Endothelial cell of umbilical vein (primary cell): ENCODE measurements at regions not wholly inside any gene's neighbourhood (a gene's known extent, or its start where the extent isn't known, plus 50 kb on each side); places are given as distances from the start of the nearest gene placed in this dataset.

Source experiments
- BruUV-seq: library from RNA; stranded (reverse); fragments of 400-500 nt; replicated peaks from 2 replicates; lab custom pipeline; 2021; lab: Mats Ljungman, UMichigan
- CTCF ChIA-PET: fragments of 300-600, 350-600 bp; sonication (Branson Sonifier 250); formaldehyde crosslinking; loops from one replicate; lab custom pipeline; 2021; ENCODE audit warnings: antibody characterized with exemption, inconsistent platforms; lab: Charles Lee
- POLR2A ChIA-PET: fragments of 300-600, 350-600 bp; sonication (Branson Sonifier 250); formaldehyde crosslinking; loops from one replicate; lab custom pipeline; 2021; ENCODE audit warnings: antibody characterized with exemption, inconsistent platforms; lab: Charles Lee
- DNase-seq: peaks from one replicate; pipeline ENCODE4 v3.0.0-alpha.2; 2011; ENCODE audit warnings: low read depth, low spot score
- FAIRE-seq: peaks from 2 replicates; lab custom pipeline; 2011; peaks lifted over from hg19 to GRCh38; lab: Jason Lieb, UNC
- H2AFZ ChIP-seq: 2 replicates; pipeline ENCODE4 v1.6.0; 2012; ENCODE audit warnings: low read depth, low read length, control low read depth, inconsistent platforms
- H3K27ac ChIP-seq: 2 replicates; pipeline ENCODE4 v1.5.1; 2011; ENCODE audit warnings: low read depth, mild to moderate bottlenecking, control low read depth, low read length, moderate library complexity; ENCODE audit not compliant: insufficient read depth
- H3K27me3 ChIP-seq, 2 experiments: 2 replicates each; pipeline versions ENCODE4 v1.6.0 to v1.6.1; 2011; ENCODE audit warnings: low read length in 2 of 2, mixed read lengths in 1 of 2; ENCODE audit not compliant: control insufficient read depth in 2 of 2, insufficient read depth in 2 of 2
- H3K36me3 ChIP-seq, 2 experiments: 2 replicates in 1 of 2; 3 replicates in 1 of 2; pipeline ENCODE4 v1.5.1; 2011; ENCODE audit warnings: low read length in 2 of 2, mild to moderate bottlenecking in 1 of 2, moderate library complexity in 1 of 2; ENCODE audit not compliant: control insufficient read depth in 2 of 2, insufficient read depth in 2 of 2; ENCODE audit errors: extremely low read depth in 1 of 2
- H3K4me1 ChIP-seq: 3 replicates; pipeline ENCODE4 v1.5.1; 2011; ENCODE audit warnings: mild to moderate bottlenecking, low read length; ENCODE audit not compliant: control insufficient read depth, insufficient read depth; ENCODE audit errors: extremely low read depth
- H3K4me2 ChIP-seq: 2 replicates; pipeline ENCODE4 v1.6.1; 2011; ENCODE audit warnings: low read length, control low read depth, mixed read lengths; ENCODE audit not compliant: insufficient read depth
- H3K4me3 ChIP-seq, 3 experiments: fragments of 200-600 bp in 1 of 3; sonication (generic), shearing (Covaris generic) in 1 of 3; replicated peaks in 1 of 3; 2 replicates each; pipeline ENCODE4 v1.5.1; 2011 to 2016; ENCODE audit warnings: control low read depth in 3 of 3, low read length in 3 of 3, mild to moderate bottlenecking in 2 of 3, inconsistent platforms in 1 of 3, low read depth in 1 of 3, moderate library complexity in 1 of 3; ENCODE audit not compliant: insufficient read depth in 1 of 3
- H3K79me2 ChIP-seq: 2 replicates; pipeline ENCODE4 v1.6.0; 2012; ENCODE audit warnings: low read length, inconsistent platforms; ENCODE audit not compliant: control insufficient read depth, insufficient read depth
- H3K9ac ChIP-seq: replicated peaks from 2 replicates; pipeline ENCODE3; 2011; ENCODE audit warnings: low read length, control low read depth; ENCODE audit not compliant: insufficient read depth; ENCODE audit errors: extremely low read depth
- H3K9me1 ChIP-seq: replicated peaks from 3 replicates; pipeline ENCODE4 v1.6.0; 2011; ENCODE audit warnings: mild to moderate bottlenecking, low read length; ENCODE audit not compliant: control insufficient read depth, insufficient read depth; ENCODE audit errors: extremely low read depth
- H3K9me3 ChIP-seq: replicated peaks from 2 replicates; pipeline ENCODE4 v1.5.1; 2012; ENCODE audit warnings: low read length, inconsistent platforms; ENCODE audit not compliant: control insufficient read depth, insufficient read depth
- H4K20me1 ChIP-seq: replicated peaks from 2 replicates; pipeline ENCODE3; 2011; ENCODE audit warnings: mild to moderate bottlenecking, low read length; ENCODE audit not compliant: control insufficient read depth, insufficient read depth; ENCODE audit errors: extremely low read depth
- EZH2 ChIP-seq: IDR thresholded peaks from 2 replicates; pipeline ENCODE4 v1.6.1; 2012; ENCODE audit warnings: borderline replicate concordance, low read depth, mild to moderate bottlenecking, moderate library complexity, low read length, inconsistent platforms; ENCODE audit not compliant: severe bottlenecking
- FOS ChIP-seq: IDR thresholded peaks from 2 replicates; pipeline ENCODE4 v1.6.1; 2011; ENCODE audit warnings: mild to moderate bottlenecking, low read length, moderate library complexity, borderline replicate concordance; ENCODE audit not compliant: insufficient read depth
- GATA2 ChIP-seq: IDR thresholded peaks from 2 replicates; pipeline ENCODE4 v1.7.0; 2011; ENCODE audit warnings: low read depth, mild to moderate bottlenecking, moderate library complexity, mixed read lengths, low read length; ENCODE audit not compliant: insufficient read length, insufficient read depth
- JUN ChIP-seq: IDR thresholded peaks from 2 replicates; pipeline ENCODE4 v1.6.1; 2011; ENCODE audit warnings: borderline replicate concordance, low read depth; ENCODE audit not compliant: insufficient read length, insufficient read depth
- MYC ChIP-seq: IDR thresholded peaks from one replicate; pipeline ENCODE4 v1.6.1; 2011; ENCODE audit warnings: mild to moderate bottlenecking, low read depth, low read length
- POLR2A ChIP-seq: IDR thresholded peaks from 2 replicates; pipeline ENCODE4 v1.6.1; 2012; ENCODE audit warnings: low read depth, mild to moderate bottlenecking, control low read depth, low read length
- POLR2AphosphoS5 ChIP-seq: IDR thresholded peaks from 2 replicates; pipeline ENCODE4 v1.6.1; 2012; ENCODE audit warnings: low read depth, mild to moderate bottlenecking, control low read depth, low read length, moderate library complexity; ENCODE audit not compliant: insufficient read depth
- dilution Hi-C: fragments of 300-500 bp; cut with MboI; formaldehyde crosslinking; loops from one replicate; pipeline ENCODE4 v1.15.0; 2019; ENCODE audit warnings: low sequenced_read_pairs; ENCODE audit not compliant: extremely low pct_ligation_motif_present
- intact Hi-C: fragments of 100-400 bp; cut with micrococcal nuclease; formaldehyde crosslinking; loops from one replicate; pipeline ENCODE4 v1.10.0; 2022
- TF ChIP-seq, protein P1 (sequence below): IDR thresholded peaks from 2 replicates; pipeline ENCODE4 v1.6.1; 2011; ENCODE audit not compliant: insufficient read depth, insufficient read length
- TF ChIP-seq, protein P2 (sequence below), 2 donors: IDR thresholded peaks; 1 replicate in 1 of 2; 2 replicates in 1 of 2; pipeline ENCODE4 v1.5.1; 2011; ENCODE audit warnings: low read length in 2 of 2, mild to moderate bottlenecking in 2 of 2, moderate library complexity in 2 of 2, control low read depth in 1 of 2, inconsistent platforms in 1 of 2, low read depth in 1 of 2; ENCODE audit not compliant: insufficient read depth in 1 of 2; ENCODE audit errors: extremely low read depth in 1 of 2

DNA sequence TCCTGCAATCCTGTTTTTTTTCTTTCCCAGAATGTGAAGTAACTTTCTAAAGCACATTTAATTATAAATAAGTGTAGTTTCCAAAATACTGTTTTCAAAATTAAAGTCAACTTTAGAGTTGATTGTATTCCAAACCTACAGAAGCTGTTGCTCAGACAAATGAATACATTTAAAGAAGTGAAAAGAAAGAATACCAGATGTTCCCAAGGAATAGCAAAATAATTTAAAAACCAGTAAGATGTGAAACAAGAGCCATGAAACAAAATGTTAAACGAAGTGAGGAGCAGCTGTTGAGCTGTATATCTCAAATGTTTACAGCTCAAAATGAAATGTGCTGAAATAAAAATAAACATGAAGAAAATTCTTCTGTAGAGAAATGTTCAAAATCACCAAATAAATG, 627.4 kb upstream of the NDST4 start:
- no peak overlapping the region for H3K9ac ChIP-seq
- no peak overlapping the region for H3K4me3 ChIP-seq
- FAIRE-seq (no peak), DNase-seq (no peak)
- no peaks in the 10 kb centered on the region for H3K9me1 ChIP-seq
- intact Hi-C loops = no loop called here
- H3K36me3 ChIP-seq = no peaks in the 10 kb centered on the region
- no peaks in the 10 kb centered on the region for H3K27me3 ChIP-seq
- no peak overlapping the region for H3K4me2 ChIP-seq
- H3K27ac ChIP-seq = no peak overlapping the region
- H2AFZ ChIP-seq = no peak overlapping the region
- H4K20me1 ChIP-seq = no peaks in the 10 kb centered on the region
- BruUV-seq = no TSS peak
- H3K4me1 ChIP-seq = no peaks in the 10 kb centered on the region
- H3K9me3 ChIP-seq = peaks cover 3% of the 10 kb centered on the region
- ChIA-PET POLR2A (no interaction called here), CTCF (no interaction called here)
- TF ChIP-seq POLR2A = no peak
- no peak for TF ChIP-seq JUN
- no peak for TF ChIP-seq FOS
- TF ChIP-seq, protein P1, sequence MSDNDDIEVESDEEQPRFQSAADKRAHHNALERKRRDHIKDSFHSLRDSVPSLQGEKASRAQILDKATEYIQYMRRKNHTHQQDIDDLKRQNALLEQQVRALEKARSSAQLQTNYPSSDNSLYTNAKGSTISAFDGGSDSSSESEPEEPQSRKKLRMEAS = no peak
- dilution Hi-C loops = no loop called here
- no peaks in the 10 kb centered on the region for H3K79me2 ChIP-seq

DNA sequence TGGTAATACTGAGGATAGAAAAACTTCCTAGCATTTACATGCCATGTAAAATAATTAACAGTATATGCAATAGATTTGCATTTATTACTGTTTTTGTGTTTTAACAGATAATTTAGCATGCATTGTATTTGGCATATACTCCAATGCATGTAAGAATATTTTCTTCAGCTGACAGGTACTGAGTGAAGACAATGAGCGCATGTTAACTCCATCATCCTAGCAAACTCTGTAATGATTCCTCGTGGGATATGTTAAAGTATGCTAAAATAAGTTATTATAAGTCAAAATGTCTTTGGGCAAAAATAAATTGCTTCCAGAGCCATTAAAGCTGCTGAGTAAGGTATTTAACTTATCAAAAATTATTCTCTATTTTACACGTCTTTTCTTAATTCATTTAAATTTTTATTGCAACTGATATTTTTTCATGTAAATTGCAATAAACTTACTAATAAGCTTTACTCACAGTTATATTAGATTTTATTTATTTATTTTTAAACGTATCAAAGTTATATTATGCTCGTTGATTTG, 616.4 kb upstream of the NDST4 start:
- no peaks in the 10 kb centered on the region for H3K36me3 ChIP-seq
- FAIRE-seq = no peak
- intact Hi-C loops = no loop called here
- no peaks in the 10 kb centered on the region for H3K27me3 ChIP-seq
- ChIA-PET POLR2A (no interaction called here), CTCF (no interaction called here)
- H3K27ac ChIP-seq = no peak overlapping the region
- H4K20me1 ChIP-seq = no peaks in the 10 kb centered on the region
- TF ChIP-seq EZH2 (no peak), GATA2 (no peak), JUN (no peak), FOS (no peak), POLR2AphosphoS5 (no peak), MYC (no peak), POLR2A (no peak)
- TF ChIP-seq, protein P1 = no peak
- TF ChIP-seq, protein P2, sequence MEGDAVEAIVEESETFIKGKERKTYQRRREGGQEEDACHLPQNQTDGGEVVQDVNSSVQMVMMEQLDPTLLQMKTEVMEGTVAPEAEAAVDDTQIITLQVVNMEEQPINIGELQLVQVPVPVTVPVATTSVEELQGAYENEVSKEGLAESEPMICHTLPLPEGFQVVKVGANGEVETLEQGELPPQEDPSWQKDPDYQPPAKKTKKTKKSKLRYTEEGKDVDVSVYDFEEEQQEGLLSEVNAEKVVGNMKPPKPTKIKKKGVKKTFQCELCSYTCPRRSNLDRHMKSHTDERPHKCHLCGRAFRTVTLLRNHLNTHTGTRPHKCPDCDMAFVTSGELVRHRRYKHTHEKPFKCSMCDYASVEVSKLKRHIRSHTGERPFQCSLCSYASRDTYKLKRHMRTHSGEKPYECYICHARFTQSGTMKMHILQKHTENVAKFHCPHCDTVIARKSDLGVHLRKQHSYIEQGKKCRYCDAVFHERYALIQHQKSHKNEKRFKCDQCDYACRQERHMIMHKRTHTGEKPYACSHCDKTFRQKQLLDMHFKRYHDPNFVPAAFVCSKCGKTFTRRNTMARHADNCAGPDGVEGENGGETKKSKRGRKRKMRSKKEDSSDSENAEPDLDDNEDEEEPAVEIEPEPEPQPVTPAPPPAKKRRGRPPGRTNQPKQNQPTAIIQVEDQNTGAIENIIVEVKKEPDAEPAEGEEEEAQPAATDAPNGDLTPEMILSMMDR (IDR thresholded peaks at IDR 0.05; ENCODE audit: extremely low read depth in 1 of 2, insufficient read depth in 1 of 2, low read depth in 1 of 2, low read length in 2 of 2) = no peak
- H3K4me2 ChIP-seq = no peak overlapping the region
- no TSS peak for BruUV-seq
- no peak overlapping the region for H3K9ac ChIP-seq
- dilution Hi-C loops = no loop called here
- no peaks in the 10 kb centered on the region for H3K4me1 ChIP-seq
- H3K9me3 ChIP-seq = peaks cover 2% of the 10 kb centered on the region
- no peaks in the 10 kb centered on the region for H3K9me1 ChIP-seq
- no peak overlapping the region for H3K4me3 ChIP-seq
- H2AFZ ChIP-seq = no peak overlapping the region
- no peaks in the 10 kb centered on the region for H3K79me2 ChIP-seq
- no peak for DNase-seq
